Activated T-cell treated with anti-CD3 and anti-CD28 coated beads, Interleukin-2, amount 50 U/mL, for 4 hours (primary cell): ENCODE measurements at regions not wholly inside any gene's neighbourhood (a gene's known extent, or its start where the extent isn't known, plus 50 kb on each side); places are given as distances from the start of the nearest gene placed in this dataset.

Source experiments
- ATAC-seq, 2 donors: fragments of 200-7000 bp; cut with Tn5 transposase; one replicate each; pipeline ENCODE4 v1.10.0; 2021
- DNase-seq: peaks from one replicate; pipeline ENCODE4 v3.0.0-alpha.2; 2020
- H3K27me3 Mint-ChIP-seq: one replicate; pipeline ENCODE4 v1.8.0; 2021; ENCODE audit warnings: low read depth, mixed read lengths
- H3K36me3 Mint-ChIP-seq: one replicate; pipeline ENCODE4 v1.8.0; 2022; ENCODE audit warnings: mixed read lengths; ENCODE audit not compliant: insufficient read depth
- H3K4me1 Mint-ChIP-seq: one replicate; pipeline ENCODE4 v1.8.0; 2021; ENCODE audit warnings: low read depth, mixed read lengths
- H3K4me3 Mint-ChIP-seq: one replicate; pipeline ENCODE4 v1.8.0; 2021; ENCODE audit warnings: mild to moderate bottlenecking, moderate library complexity, mixed read lengths
- H3K9me3 Mint-ChIP-seq: one replicate; pipeline ENCODE4 v1.8.0; 2021; ENCODE audit warnings: mixed read lengths

DNA sequence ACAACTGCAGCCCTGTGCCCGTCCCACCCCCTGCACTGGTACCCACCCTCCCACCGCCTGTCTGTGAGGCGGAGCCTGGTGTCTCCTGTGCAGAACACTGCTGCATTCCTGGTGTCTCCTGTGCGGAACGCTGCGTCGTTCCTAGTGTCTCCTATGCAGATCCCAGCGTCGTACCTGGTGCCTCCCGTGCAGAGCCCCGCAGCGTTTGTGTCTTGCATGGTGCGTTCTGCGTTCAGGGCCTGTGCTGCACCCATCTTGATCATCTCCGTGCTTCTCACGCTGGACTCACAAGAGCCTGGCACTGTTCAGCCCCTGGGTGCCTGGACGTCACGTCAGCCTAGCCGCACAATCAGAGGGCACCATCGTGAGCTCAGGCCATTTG lies 248.6 kb upstream of the SALL3 start:
- H3K4me1 Mint-ChIP-seq, result no peaks in the 10 kb centered on the region
- no peak for DNase-seq
- no peaks in the 10 kb centered on the region for H3K9me3 Mint-ChIP-seq
- H3K4me3 Mint-ChIP-seq, result no peak overlapping the region
- no peaks in the 10 kb centered on the region for H3K27me3 Mint-ChIP-seq
- no peaks in the 10 kb centered on the region for H3K36me3 Mint-ChIP-seq
- no peak for ATAC-seq

DNA sequence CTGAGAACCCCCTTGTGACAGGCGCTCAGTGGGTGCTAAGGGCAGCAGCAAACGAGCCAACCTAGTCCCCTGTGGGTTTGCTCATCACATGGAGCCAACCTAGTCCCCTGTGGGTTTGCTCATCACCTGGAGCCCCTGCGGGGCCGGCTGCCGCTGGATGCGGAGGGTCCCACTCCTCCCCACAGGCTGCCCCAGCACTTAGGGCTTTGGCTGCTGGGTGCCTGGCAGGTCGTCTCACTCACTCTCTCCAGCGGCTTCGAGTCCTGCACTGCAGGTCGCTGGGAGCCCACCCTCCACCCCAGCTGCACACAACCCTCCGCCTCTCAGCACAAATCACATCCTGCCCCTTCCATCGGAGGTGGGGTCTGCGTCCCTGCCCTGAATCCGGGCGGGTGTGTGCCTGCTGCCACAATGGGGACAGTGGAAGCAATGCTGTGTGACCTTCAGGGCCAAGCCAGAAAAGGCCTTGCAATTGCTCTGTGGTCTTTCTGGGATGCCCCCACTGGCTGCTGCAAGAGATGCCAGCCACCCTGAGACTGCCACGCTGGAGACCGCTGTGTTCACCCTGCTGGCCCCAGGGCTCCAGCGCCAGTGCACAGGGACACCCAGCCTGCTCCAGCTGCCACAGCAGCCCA lies 248.1 kb upstream of the SALL3 start:
- Mint-ChIP-seq H3K36me3 (no peaks in the 10 kb centered on the region), H3K4me3 (no peak overlapping the region), H3K4me1 (no peaks in the 10 kb centered on the region), H3K9me3 (no peaks in the 10 kb centered on the region), H3K27me3 (no peaks in the 10 kb centered on the region)
- ATAC-seq, result no peak
- no peak for DNase-seq

DNA sequence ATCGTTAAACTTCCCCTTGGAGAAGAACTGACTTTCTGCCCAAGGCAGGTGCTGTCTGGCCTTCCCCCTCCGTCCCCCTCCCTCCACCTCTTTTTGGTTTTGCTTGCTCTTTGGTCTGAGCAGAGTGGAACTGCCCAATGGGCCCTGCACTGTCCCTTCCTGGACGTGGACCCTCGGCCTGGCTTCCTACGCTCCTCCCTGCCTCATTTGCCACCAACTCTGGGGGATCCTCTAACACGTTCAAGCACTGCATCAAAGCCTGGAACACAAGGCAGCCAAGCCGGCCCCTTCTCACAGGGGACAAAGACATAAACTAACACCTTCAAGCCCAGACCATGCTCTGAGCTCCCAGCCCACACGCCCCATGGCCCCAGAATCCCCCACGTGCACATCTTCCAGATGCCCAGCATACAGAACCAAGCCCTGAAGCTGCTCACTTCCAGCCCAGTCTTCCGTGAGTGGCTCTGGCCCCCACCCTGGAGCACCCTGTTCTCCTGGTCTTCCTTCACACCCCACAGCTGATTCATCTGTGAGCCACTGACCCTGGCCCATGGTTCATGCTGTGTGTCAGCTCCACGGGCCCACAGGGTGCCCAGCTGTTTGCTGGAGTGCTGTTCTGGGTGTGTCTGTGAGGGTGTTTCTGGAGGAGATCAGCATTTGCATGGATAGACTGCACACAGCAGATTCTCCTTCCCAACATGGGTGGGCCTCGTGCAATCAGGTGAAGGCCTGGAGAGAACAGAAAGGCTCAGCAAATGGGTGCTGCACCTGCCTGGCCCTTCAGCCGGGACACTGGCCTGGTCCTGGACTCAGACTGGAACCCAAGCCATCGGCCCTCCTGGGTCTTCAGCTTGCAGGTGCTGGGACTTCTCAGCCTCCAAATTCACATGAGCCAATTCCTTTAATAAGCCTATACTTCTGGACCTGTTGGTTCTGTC lies 247.1 kb upstream of the SALL3 start:
- Mint-ChIP-seq H3K36me3 (no peaks in the 10 kb centered on the region), H3K4me1 (no peaks in the 10 kb centered on the region), H3K9me3 (no peaks in the 10 kb centered on the region), H3K27me3 (no peaks in the 10 kb centered on the region), H3K4me3 (no peak overlapping the region)
- ATAC-seq (no peak), DNase-seq (no peak)

DNA sequence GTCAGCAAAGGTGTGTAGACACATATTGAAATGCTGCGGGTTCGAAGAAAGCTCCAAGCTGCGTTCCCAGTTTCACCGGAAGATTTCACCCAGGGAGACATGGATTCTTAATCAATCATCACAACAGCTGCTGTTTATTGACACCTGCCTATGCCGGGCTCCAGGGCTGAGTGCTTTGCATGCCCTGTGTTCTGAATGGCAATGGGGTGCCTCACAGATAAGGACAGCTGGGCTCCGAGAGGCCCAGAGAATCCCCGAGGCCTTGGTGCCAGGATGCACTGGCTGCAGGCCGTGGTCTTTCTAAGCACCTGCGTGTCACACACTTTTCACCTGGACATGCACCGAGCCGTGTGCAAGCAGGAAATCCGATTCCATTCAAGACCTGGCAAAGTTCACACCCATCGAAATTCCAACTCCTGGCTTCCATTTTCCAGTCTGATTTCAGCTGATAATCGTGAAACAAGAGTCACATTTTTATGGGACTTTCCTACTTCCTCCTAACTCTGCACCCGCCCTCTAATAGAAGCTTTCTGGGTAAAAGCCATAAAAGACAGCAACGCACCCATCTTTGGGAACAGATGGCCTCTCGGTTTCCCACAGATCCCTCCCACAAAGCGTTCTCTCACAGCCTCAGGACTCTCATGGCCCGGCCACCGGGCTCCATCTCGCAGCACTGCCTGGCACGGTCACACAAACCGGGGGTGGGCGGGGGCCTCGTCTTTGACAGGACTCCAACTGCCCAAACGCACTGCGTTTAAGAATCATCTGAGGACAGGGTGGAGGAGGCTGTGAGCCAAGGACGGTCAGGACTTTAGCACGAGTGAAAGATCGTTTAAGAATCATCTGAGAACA lies 245.6 kb upstream of the SALL3 start:
- DNase-seq, result no peak
- no peak for ATAC-seq
- Mint-ChIP-seq H3K27me3 (no peaks in the 10 kb centered on the region), H3K4me1 (no peaks in the 10 kb centered on the region), H3K9me3 (no peaks in the 10 kb centered on the region), H3K4me3 (no peak overlapping the region), H3K36me3 (no peaks in the 10 kb centered on the region)

DNA sequence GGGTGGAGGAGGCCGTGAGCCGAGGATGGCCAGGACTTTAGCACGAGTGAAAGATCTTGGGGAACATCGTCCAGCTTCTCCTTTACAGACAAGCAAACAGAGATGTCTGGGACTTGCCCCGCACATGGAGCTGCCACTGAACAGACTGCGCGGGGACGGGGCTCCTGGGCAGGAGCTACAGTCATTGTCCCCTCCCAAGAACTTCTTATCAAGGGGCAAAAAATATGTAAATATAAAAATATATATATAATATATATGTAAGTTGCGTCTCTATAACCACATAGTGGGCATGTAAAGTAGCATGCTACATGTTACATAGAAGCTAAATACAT lies 245.0 kb upstream of the SALL3 start:
- H3K36me3 Mint-ChIP-seq, result no peaks in the 10 kb centered on the region
- DNase-seq (no peak), ATAC-seq (no peak)
- H3K4me3 Mint-ChIP-seq, result no peak overlapping the region
- no peaks in the 10 kb centered on the region for H3K27me3 Mint-ChIP-seq
- no peaks in the 10 kb centered on the region for H3K9me3 Mint-ChIP-seq
- H3K4me1 Mint-ChIP-seq, result no peaks in the 10 kb centered on the region

DNA sequence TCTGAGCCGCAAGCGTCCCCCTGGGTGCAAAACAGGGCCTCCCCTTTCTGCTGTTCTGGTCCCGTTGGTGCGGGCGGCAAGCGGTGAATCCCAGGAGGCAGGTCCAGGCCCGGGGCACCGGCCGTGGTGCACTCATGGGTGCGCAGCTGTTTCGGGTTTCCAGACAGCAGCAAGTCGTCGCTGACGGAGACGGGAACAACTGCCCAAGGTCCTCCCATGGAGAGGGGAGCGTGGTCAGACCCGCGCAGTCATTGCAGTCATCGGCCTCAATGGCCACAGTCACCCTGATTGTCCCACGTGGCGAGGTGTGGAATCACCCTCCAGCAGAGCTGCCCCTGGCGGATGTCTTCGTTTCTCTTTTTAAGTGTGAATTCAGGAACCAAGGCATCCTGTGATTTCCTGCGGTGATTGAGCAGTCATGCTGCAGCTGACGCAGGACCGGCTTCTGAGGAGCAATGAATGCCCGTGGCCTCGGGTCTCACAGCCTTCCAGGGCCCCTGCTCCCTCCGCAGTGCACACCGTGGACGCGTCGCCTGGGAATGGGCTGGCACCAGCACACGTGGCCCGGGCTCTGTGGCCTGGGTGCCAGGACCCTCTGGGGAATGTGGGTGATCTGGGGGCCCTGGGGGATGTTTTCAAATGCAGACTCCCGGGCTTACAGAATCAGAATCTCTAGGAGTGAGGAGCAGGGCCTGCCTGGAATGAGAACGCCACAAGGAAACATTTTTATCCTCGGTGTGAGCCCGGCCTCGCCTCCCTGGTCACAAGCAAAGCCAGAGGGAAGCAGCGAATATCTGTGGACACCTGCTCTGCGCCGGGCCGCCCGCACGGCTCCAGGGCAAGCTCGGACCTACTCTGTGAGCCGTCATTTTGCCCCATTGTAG lies 244.2 kb upstream of the SALL3 start:
- Mint-ChIP-seq H3K36me3 (no peaks in the 10 kb centered on the region), H3K27me3 (no peaks in the 10 kb centered on the region), H3K9me3 (no peaks in the 10 kb centered on the region), H3K4me1 (no peaks in the 10 kb centered on the region), H3K4me3 (no peak overlapping the region)
- ATAC-seq (no peak), DNase-seq (no peak)

DNA sequence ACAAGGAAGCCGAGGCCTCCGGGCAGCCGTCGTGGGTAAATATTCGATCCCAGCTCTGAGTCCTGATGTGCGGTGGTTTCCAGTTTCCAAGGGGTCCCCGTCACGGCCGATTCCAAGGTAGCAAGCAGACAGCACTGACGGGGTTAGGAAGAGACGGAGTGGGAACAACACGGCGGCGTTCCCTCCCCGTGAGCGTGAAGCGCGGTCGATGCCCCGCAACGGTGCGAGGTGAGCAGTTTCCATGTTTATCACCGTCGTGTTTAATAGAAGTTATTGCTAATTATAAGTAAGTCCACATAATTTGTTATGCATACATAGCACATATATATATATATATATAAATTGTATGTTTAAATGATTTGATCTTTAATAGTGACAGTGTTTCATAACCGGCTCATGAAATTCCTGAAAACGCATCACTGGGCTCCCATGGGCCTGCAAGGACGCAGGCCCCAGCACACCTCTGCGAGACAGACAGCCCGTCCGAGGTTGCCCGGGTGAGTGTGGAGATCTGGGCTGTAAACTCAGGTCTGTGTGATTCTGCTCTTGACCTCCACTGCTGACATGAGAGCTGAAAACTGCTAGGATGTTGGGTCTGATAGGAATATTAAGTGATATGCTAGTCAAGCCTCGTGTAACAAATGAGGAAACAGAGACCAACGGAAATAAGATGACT lies 243.5 kb upstream of the SALL3 start:
- no peaks in the 10 kb centered on the region for H3K27me3 Mint-ChIP-seq
- H3K4me1 Mint-ChIP-seq, result no peaks in the 10 kb centered on the region
- no peak overlapping the region for H3K4me3 Mint-ChIP-seq
- H3K9me3 Mint-ChIP-seq, result no peaks in the 10 kb centered on the region
- DNase-seq (no peak), ATAC-seq (no peak)
- no peaks in the 10 kb centered on the region for H3K36me3 Mint-ChIP-seq

DNA sequence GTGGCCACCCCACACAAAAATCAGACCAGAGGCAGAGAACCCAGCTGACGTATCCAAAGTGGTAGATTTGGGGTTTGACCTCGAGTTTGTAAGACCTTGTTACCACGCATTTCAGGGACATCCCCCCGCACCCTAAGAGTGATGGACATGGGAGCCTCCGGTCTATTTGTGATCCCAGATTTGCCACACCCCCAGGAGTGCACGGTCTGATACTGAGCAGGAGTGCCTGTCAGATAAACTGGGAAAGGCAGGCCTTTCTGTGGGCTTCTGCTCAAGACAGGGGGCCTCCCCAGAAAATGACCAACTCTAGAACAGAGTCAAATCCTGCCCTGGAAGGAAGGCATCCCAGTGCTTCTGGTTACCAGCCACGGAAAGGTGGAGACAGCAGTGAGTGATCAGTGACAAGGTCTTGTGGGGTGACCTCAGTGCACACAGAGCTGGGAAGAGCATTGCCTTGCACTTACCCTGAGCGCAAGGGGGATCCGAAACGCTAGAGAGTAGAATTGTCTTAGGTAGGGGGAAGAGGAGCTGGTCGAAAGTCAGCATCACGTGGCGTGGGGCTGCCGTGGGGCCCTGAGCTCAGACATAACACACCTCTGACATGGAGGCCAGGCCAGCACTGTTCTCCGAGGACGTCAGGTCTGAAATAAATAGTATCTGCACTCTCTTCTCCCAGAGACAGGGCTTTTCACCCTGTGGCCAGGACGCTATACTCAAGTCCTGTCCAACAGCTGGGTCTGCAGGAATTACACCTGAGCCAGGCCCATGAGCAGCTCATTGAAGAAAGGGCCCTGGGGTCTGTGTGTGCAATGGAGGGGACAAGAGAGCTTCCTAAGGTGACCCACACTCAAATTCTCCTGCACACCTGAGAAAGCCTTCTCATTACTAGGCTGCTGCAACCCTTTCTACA lies 242.4 kb upstream of the SALL3 start:
- DNase-seq (no peak), ATAC-seq (no peak)
- no peaks in the 10 kb centered on the region for H3K36me3 Mint-ChIP-seq
- no peaks in the 10 kb centered on the region for H3K27me3 Mint-ChIP-seq
- H3K4me1 Mint-ChIP-seq, result no peaks in the 10 kb centered on the region
- H3K4me3 Mint-ChIP-seq, result no peak overlapping the region
- no peaks in the 10 kb centered on the region for H3K9me3 Mint-ChIP-seq

DNA sequence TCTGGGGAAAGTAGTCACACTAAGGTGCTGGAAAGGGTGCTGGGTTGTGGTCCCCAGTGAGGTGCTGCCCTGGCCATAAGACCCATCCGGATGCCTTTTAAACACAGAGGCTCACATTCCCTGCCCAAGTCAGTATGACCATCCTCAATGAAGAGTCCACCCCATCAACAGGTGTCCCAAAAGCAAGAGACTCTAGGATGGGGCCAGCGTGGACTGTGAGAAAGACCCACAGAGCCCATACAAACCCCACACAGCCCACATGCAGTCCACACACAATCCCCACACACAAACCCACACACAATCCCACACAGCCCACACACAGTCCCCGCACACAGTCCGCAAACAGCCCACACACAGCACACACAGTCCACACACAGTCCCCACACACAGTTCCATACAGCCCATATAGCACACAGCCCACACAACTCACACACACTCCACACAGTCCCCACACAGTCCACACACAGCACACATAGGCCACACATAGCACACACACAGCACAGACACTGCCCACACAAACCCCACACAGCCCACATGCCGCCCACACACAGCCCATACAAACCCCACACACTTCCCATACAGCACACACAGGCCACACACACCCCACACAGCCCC lies 241.4 kb upstream of the SALL3 start:
- Mint-ChIP-seq H3K27me3 (no peaks in the 10 kb centered on the region), H3K36me3 (no peaks in the 10 kb centered on the region), H3K9me3 (no peaks in the 10 kb centered on the region), H3K4me3 (no peak overlapping the region), H3K4me1 (no peaks in the 10 kb centered on the region)
- ATAC-seq (no peak), DNase-seq (no peak)

DNA sequence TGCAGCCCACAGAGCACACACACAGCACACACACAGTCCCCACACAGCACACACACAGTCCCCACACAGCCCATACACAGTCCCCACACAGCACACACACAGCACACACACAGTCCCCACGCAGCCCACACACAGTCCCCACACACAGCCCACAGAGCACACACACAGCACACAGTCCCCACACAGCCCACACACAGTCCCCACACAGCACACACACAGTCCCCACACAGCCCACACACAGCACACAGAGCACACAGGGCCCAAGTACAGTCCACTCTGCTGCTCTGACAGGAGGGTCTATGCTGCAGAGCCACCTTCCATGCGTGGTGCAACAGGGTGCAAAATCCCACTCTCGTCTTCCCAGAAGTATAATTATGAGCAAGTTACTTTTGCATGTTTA lies 240.5 kb upstream of the SALL3 start:
- ATAC-seq, result no peak

DNA sequence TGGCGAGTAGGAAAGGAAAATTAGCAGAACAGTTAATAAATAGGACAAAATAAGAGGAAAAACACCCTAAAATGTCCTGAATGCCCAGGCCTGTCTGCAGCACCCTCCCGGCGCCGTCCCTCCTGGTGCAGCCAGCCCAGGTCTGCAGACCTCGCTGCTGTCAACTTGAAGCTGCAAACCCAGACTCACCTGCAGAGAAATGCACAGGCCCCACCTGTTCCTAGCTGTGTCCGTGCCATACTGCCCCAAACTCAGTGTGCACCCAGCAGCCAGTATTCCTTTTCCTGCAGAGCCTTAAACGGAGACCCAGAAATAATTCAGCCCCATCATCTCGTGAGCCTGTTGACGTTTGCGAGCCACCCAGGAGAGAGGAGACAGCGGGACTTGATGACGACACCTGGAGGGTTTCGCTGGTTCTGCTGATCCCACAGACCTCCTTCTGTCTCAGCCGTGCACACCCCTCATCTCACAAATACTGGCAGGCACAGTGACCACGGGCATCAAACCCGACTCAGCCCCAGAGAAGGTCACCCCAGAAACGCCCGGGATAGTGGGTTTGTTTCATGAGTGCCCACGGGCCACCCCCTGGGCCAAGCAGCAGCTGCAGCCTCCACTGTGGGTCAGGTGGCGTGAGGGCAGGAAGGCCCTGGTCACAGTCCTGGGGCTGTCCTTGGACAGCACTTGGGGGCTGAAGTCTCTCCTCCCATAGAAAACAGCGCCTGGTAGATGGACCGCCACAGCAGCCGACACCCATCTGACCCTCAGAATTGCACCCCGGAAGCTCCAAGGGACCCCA lies 239.5 kb upstream of the SALL3 start:
- DNase-seq (no peak), ATAC-seq (no peak)
- H3K27me3 Mint-ChIP-seq, result no peaks in the 10 kb centered on the region
- H3K9me3 Mint-ChIP-seq, result no peaks in the 10 kb centered on the region
- H3K4me3 Mint-ChIP-seq, result no peak overlapping the region
- H3K36me3 Mint-ChIP-seq, result no peaks in the 10 kb centered on the region
- H3K4me1 Mint-ChIP-seq, result no peaks in the 10 kb centered on the region

More for the DNA sequence above, 240.5 kb upstream of the SALL3 start:
- Mint-ChIP-seq H3K27me3 (no peaks in the 10 kb centered on the region), H3K9me3 (no peaks in the 10 kb centered on the region), H3K36me3 (no peaks in the 10 kb centered on the region), H3K4me1 (no peaks in the 10 kb centered on the region), H3K4me3 (no peak overlapping the region)
- DNase-seq, result no peak

DNA sequence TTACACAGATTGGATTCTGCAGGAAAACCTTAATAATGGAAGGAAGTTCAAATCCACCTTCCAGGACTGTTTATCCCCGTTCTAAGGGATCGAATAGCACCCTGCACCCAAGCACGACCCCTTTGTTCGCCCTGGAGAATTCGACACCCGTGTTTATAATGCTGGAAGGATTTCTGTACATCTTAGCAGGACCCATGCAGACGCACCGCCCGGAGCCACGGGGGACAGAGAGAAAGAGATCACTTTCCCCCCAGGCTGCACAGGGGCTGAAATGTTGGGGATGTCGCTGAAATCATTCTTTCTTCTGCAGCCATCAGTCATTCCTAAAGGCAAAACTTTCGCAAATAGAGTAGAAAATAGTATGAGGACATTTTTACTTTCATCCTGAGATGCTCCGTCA lies 238.7 kb upstream of the SALL3 start:
- no peaks in the 10 kb centered on the region for H3K9me3 Mint-ChIP-seq
- ATAC-seq (no peak), DNase-seq (no peak)

More for the DNA sequence above, 238.7 kb upstream of the SALL3 start:
- no peak overlapping the region for H3K4me3 Mint-ChIP-seq
- no peaks in the 10 kb centered on the region for H3K27me3 Mint-ChIP-seq
- H3K36me3 Mint-ChIP-seq, result no peaks in the 10 kb centered on the region
- H3K4me1 Mint-ChIP-seq, result no peaks in the 10 kb centered on the region
